GM12878 (cell line): ENCODE measurements at regions not wholly inside any gene's neighbourhood (a gene's known extent, or its start where the extent isn't known, plus 50 kb on each side); places are given as distances from the start of the nearest gene placed in this dataset.

Source experiments
- ATAC-seq: fragments of 200-7000 bp; cut with Tn5 transposase; 3 replicates; pipeline ENCODE4 v1.9.1; 2020; ENCODE audit warnings: mild to moderate bottlenecking, moderate library complexity
- BruUV-seq: library from RNA; stranded (reverse); fragments of 400-500 nt; replicated peaks from 2 replicates; lab custom pipeline; 2021; lab: Mats Ljungman, UMichigan
- CTCF ChIA-PET: fragments of 300-600 bp; sonication (Branson Sonifier 250); formaldehyde crosslinking; extraction: SDS; loops from one replicate; lab custom pipeline; 2021; ENCODE audit warnings: inconsistent platforms; lab: Yijun Ruan, JAX
- POLR2A ChIA-PET: fragments of 350-600 bp; formaldehyde crosslinking; extraction: SDS; loops from one replicate; lab custom pipeline; 2021; ENCODE audit warnings: inconsistent platforms; lab: Charles Lee
- RAD21 ChIA-PET: fragments of 300-600 bp; sonication (Branson Sonifier 250); formaldehyde crosslinking; loops from one replicate; lab custom pipeline; 2023; ENCODE audit warnings: antibody characterized with exemption; ENCODE audit not compliant: unreplicated experiment; lab: Charles Lee
- SMC1A ChIA-PET: fragments of 300-600 bp; sonication (Branson Sonifier 250); formaldehyde crosslinking; loops from one replicate; lab custom pipeline; 2023; ENCODE audit not compliant: unreplicated experiment, uncharacterized antibody; lab: Charles Lee
- DNase-seq: peaks from one replicate; pipeline ENCODE4 v3.0.0-alpha.2; 2011; ENCODE audit warnings: low read depth, low spot score
- FAIRE-seq: peaks from 3 replicates; lab custom pipeline; 2011; peaks lifted over from hg19 to GRCh38; lab: Jason Lieb, UNC
- H2AFZ ChIP-seq: 2 replicates; pipeline ENCODE4 v1.6.0; 2011; ENCODE audit warnings: low read depth, low read length, control low read depth; ENCODE audit not compliant: control insufficient read depth
- H3K27ac ChIP-seq: 2 replicates; pipeline ENCODE4 v1.5.1; 2011; ENCODE audit warnings: control low read depth; ENCODE audit not compliant: control insufficient read depth, insufficient read depth
- H3K27me3 ChIP-seq, 2 experiments: replicated peaks in 1 of 2; 2 replicates each; pipeline versions ENCODE4 v1.6.0 to v1.6.1; 2011; ENCODE audit warnings: low read length in 1 of 2; ENCODE audit not compliant: control insufficient read depth in 2 of 2, insufficient read depth in 2 of 2
- H3K36me3 ChIP-seq, 2 experiments: 2 replicates each; pipeline ENCODE4 v1.5.1; 2011; ENCODE audit warnings: low read length in 1 of 2; ENCODE audit not compliant: control insufficient read depth in 2 of 2, insufficient read depth in 2 of 2
- H3K4me1 ChIP-seq: 2 replicates; pipeline ENCODE4 v1.6.1; 2011; ENCODE audit warnings: mild to moderate bottlenecking, low read length, moderate library complexity, mixed read lengths; ENCODE audit not compliant: control insufficient read depth, insufficient read depth
- H3K4me2 ChIP-seq: 2 replicates; pipeline ENCODE4 v1.6.0; 2011; ENCODE audit warnings: control low read depth; ENCODE audit not compliant: control insufficient read depth, insufficient read depth
- H3K4me3 ChIP-seq: fragments of 200-600 bp; sonication (generic); 2 replicates; pipeline ENCODE4 v1.5.1; 2016
- H3K79me2 ChIP-seq: 2 replicates; pipeline ENCODE4 v1.6.0; 2011; ENCODE audit warnings: low read length; ENCODE audit not compliant: control insufficient read depth, insufficient read depth
- H3K9ac ChIP-seq: 2 replicates; pipeline ENCODE4 v1.8.0; 2011; ENCODE audit warnings: low read length, control low read depth, mixed read lengths; ENCODE audit not compliant: control insufficient read depth, insufficient read depth
- H3K9me3 ChIP-seq: replicated peaks from 3 replicates; pipeline ENCODE4 v1.5.1; 2011; ENCODE audit warnings: mild to moderate bottlenecking, low read length; ENCODE audit not compliant: control insufficient read depth, insufficient read depth
- H4K20me1 ChIP-seq: 2 replicates; pipeline ENCODE4 v1.6.0; 2011; ENCODE audit not compliant: control insufficient read depth, insufficient read depth
- BMI1 ChIP-seq: fragments of 450-650 bp; IDR thresholded peaks from 2 replicates; pipeline ENCODE4 v1.6.1; 2016; ENCODE audit warnings: mild to moderate bottlenecking, moderate library complexity, borderline replicate concordance
- EED ChIP-seq: sonication (generic); IDR thresholded peaks from 2 replicates; pipeline ENCODE4 v1.6.1; 2016; ENCODE audit warnings: antibody characterized with exemption, low read depth
- EGR1 ChIP-seq, 2 experiments: IDR thresholded peaks; 1 replicate in 1 of 2; 2 replicates in 1 of 2; pipeline ENCODE4 v1.6.1; 2011 to 2012; ENCODE audit warnings: low read depth in 2 of 2, low read length in 2 of 2, borderline replicate concordance in 1 of 2, mild to moderate bottlenecking in 1 of 2, moderate library complexity in 1 of 2
- EP300 ChIP-seq, 2 experiments: fragments of 150-350 bp in 1 of 2; IDR thresholded peaks; 2 replicates each; pipeline ENCODE4 v1.6.1; 2011 to 2012; ENCODE audit warnings: low read depth in 2 of 2, low read length in 2 of 2, borderline replicate concordance in 1 of 2, improper control_type of control experiment in 1 of 2, inconsistent platforms in 1 of 2; ENCODE audit not compliant: control insufficient read depth in 1 of 2
- HDAC2 ChIP-seq: fragments of 200-600 bp; sonication (generic); IDR thresholded peaks from 2 replicates; pipeline ENCODE4 v1.6.1; 2017
- HDGF ChIP-seq: fragments of 450-650 bp; IDR thresholded peaks from 2 replicates; pipeline ENCODE4 v1.6.1; 2016; ENCODE audit warnings: antibody characterized with exemption
- IKZF1 ChIP-seq: fragments of 450-650 bp; conservative IDR thresholded peaks from 2 replicates; pipeline ENCODE4 v1.6.1; 2017; ENCODE audit warnings: antibody characterized with exemption, mild to moderate bottlenecking
- NR2C1 ChIP-seq: fragments of 450-650 bp; IDR thresholded peaks from 2 replicates; pipeline ENCODE4 v1.6.1; 2017; ENCODE audit warnings: antibody characterized with exemption, mild to moderate bottlenecking, moderate library complexity
- NRF1 ChIP-seq: conservative IDR thresholded peaks from 2 replicates; pipeline ENCODE4 v1.6.1; 2011; ENCODE audit warnings: mild to moderate bottlenecking, low read depth, low read length, improper control_type of control experiment
- RBBP5 ChIP-seq: fragments of 200-600 bp; sonication (generic); conservative IDR thresholded peaks from 2 replicates; pipeline ENCODE4 v1.6.1; 2016
- RFX5 ChIP-seq: IDR thresholded peaks from 2 replicates; pipeline ENCODE4 v1.6.1; 2011; ENCODE audit warnings: low read depth, low read length, improper control_type of control experiment
- SMAD1 ChIP-seq: fragments of 450-650 bp; IDR thresholded peaks from 2 replicates; pipeline ENCODE4 v1.6.1; 2018; ENCODE audit warnings: mild to moderate bottlenecking, low read depth; ENCODE audit not compliant: partially characterized antibody
- WGBS: methylation state at CpG from one replicate; pipeline ENCODE4 v1.1.6; 2016; ENCODE audit warnings: low lambda C conversion rate; ENCODE audit not compliant: insufficient replicate concordance, insufficient coverage; ENCODE audit errors: missing lambda C conversion rate; 5-methylcytosine and 5-hydroxymethylcytosine counted together
- in situ Hi-C: fragments of 300-500 bp; cut with MboI; formaldehyde crosslinking; loops from 9 replicates; pipeline ENCODE4 v1.14.3; 2018; ENCODE audit warnings: mixed read lengths
- intact Hi-C: fragments of 100-400 bp; cut with micrococcal nuclease; formaldehyde crosslinking; loops from one replicate; pipeline ENCODE4 v1.14.2; 2022; ENCODE audit not compliant: unreplicated experiment
- TF ChIP-seq, protein P1 (sequence below): fragments of 450-650 bp; IDR thresholded peaks from 2 replicates; pipeline ENCODE4 v1.6.1; 2017; ENCODE audit warnings: mild to moderate bottlenecking

DNA sequence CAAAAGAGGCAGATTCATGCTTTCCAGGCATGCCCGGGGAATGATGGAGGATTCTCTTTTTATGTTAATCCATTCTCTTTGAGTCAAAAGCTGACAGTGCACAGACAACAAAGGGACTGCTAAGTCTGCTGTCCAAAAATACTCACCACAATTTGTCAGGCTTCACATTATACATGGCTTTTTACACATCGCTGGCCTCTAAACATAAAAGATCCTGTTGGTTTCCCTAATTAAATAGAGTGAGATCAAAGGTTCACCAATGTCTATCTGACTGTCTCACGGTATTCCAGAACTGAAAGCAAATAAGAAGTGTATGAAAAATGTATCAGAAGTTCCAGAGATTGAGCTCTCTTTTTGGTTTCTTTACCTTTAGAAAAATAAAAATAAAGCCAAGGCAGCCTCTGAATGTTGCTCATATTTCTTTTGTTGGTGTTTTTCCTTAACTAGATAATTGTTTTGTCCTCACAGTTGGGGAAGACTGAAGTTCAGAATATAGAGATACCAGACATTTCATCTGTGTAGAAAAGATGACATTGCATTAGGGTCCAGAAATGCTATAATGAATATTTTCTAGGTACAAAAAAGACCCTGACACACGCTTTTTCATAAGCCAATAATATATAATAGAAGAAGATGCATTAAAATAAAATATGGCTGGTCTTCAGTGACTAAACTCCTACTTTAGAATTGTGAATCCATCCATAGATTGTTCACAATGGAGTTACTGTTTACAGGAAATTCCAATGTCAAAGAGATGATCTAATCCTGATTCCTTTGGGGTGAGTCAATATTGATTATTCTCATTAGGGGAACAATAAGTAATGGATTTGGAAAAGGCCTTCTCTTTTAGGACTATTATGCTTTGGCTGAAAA lies 688.2 kb upstream of the CDH6 start:
- Histone ChIP-seq H2AFZ (no peak overlapping the region), H3K4me2 (no peak overlapping the region), H3K79me2 (no peaks in the 10 kb centered on the region), H3K9ac (no peak overlapping the region), H3K4me3 (no peak overlapping the region), H3K9me3 (no peaks in the 10 kb centered on the region), H3K27me3 (no peaks in the 10 kb centered on the region), H3K27ac (no peak overlapping the region), H4K20me1 (no peaks in the 10 kb centered on the region), H3K4me1 (no peaks in the 10 kb centered on the region), H3K36me3 (no peaks in the 10 kb centered on the region)
- DNase-seq (no peak), ATAC-seq (no peak), FAIRE-seq (no peak)
- no TSS peak for BruUV-seq
- ChIA-PET CTCF (interaction anchor here (0.6 kb wide), 1 partner anchor 1852 kb away, joined by 3 read pairs; no protein-coding TSS in a partner anchor), SMC1A (no interaction called here), POLR2A (no interaction called here), RAD21 (no interaction called here)
- WGBS: 28% methylated on average over 4 of the region's 4 CpGs
- TF ChIP-seq IKZF1 (no peak), EGR1 (IDR thresholded peaks at IDR 0.05; ENCODE audit: borderline replicate concordance in 1 of 2, low read depth in 2 of 2, low read length in 2 of 2) (no peak)
- intact Hi-C loops: no loop called here
- in situ Hi-C loops: no loop called here

DNA sequence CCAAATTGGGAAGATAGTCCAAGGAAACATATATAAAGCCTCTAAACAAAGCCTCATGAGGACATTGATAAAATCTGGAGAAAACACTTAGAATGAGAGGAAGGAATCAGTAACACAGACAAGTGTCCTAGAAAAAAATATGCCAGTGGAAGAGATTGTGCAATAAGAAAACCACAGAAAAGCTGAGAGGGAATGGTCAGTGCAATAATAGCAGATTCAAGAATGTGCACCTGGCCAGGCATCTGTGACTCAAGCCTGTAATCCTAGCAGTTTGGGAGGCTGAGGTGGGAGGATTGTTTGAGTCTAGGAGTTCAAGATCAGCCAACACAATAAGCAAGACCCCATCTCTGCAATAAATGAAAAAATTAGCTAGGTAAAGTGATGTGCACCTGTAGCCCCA lies 691.2 kb upstream of the CDH6 start:
- no peaks in the 10 kb centered on the region for H3K36me3 ChIP-seq
- no peaks in the 10 kb centered on the region for H3K79me2 ChIP-seq
- no peaks in the 10 kb centered on the region for H3K9me3 ChIP-seq
- FAIRE-seq (no peak), DNase-seq (no peak), ATAC-seq (no peak)
- no peaks in the 10 kb centered on the region for H3K27me3 ChIP-seq
- H3K4me2 ChIP-seq: no peak overlapping the region
- H3K9ac ChIP-seq: no peak overlapping the region
- ChIA-PET RAD21 (no interaction called here), CTCF (interaction anchor here (0.5 kb wide), 1 partner anchor 1301 kb away, joined by 3 read pairs; no protein-coding TSS in a partner anchor), POLR2A (no interaction called here), SMC1A (interaction anchor here (1.0 kb wide), 1 partner anchor 8 kb away, joined by 3 read pairs; no protein-coding TSS in a partner anchor)
- no TSS peak for BruUV-seq
- no peaks in the 10 kb centered on the region for H4K20me1 ChIP-seq
- H3K27ac ChIP-seq: no peak overlapping the region
- intact Hi-C loops (no loop called here), in situ Hi-C loops (no loop called here)
- H3K4me1 ChIP-seq: no peaks in the 10 kb centered on the region
- H3K4me3 ChIP-seq: no peak overlapping the region
- H2AFZ ChIP-seq: no peak overlapping the region
- TF ChIP-seq HDGF: no peak
- no peak for TF ChIP-seq RFX5
- no peak for TF ChIP-seq EED
- no peak for TF ChIP-seq EP300 (IDR thresholded peaks at IDR 0.05; ENCODE audit: borderline replicate concordance in 1 of 2, control insufficient read depth in 1 of 2, low read depth in 2 of 2, low read length in 2 of 2)
- no peak for TF ChIP-seq SMAD1
- no peak for TF ChIP-seq BMI1
- TF ChIP-seq, protein P1, sequence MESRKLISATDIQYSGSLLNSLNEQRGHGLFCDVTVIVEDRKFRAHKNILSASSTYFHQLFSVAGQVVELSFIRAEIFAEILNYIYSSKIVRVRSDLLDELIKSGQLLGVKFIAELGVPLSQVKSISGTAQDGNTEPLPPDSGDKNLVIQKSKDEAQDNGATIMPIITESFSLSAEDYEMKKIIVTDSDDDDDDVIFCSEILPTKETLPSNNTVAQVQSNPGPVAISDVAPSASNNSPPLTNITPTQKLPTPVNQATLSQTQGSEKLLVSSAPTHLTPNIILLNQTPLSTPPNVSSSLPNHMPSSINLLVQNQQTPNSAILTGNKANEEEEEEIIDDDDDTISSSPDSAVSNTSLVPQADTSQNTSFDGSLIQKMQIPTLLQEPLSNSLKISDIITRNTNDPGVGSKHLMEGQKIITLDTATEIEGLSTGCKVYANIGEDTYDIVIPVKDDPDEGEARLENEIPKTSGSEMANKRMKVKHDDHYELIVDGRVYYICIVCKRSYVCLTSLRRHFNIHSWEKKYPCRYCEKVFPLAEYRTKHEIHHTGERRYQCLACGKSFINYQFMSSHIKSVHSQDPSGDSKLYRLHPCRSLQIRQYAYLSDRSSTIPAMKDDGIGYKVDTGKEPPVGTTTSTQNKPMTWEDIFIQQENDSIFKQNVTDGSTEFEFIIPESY: no peak
- TF ChIP-seq NR2C1: no peak
- no peak for TF ChIP-seq RBBP5
- no peak for TF ChIP-seq HDAC2
- no peak for TF ChIP-seq NRF1
